ENCODE measurements at regions not wholly inside any gene's neighbourhood (a gene's known extent, or its start where the extent isn't known, plus 50 kb on each side); places are given as distances from the start of the nearest gene placed in this dataset.

GRCh38 chr1:157348538-157349480, 203.5 kb downstream of the FCRL5 start:
- ChIA-PET POLR2A (no interaction called here), CTCF (interaction anchor here (1.2 kb wide), 1 partner anchor 15 kb away, joined by 4 read pairs; no protein-coding TSS in a partner anchor)
- Mint-ChIP-seq H3K4me3 (no peak overlapping the region), H3K9me3 (peaks cover 50% of the 10 kb centered on the region), H3K27ac (no peak overlapping the region), H3K27me3 (ENCODE audit: low read depth) (peaks cover 31% of the 10 kb centered on the region), H3K36me3 (peaks cover 2% of the 10 kb centered on the region; the same call in 1 of the 2 replicates), H3K4me1 (no peaks in the 10 kb centered on the region)
- TF ChIP-seq, protein P1, sequence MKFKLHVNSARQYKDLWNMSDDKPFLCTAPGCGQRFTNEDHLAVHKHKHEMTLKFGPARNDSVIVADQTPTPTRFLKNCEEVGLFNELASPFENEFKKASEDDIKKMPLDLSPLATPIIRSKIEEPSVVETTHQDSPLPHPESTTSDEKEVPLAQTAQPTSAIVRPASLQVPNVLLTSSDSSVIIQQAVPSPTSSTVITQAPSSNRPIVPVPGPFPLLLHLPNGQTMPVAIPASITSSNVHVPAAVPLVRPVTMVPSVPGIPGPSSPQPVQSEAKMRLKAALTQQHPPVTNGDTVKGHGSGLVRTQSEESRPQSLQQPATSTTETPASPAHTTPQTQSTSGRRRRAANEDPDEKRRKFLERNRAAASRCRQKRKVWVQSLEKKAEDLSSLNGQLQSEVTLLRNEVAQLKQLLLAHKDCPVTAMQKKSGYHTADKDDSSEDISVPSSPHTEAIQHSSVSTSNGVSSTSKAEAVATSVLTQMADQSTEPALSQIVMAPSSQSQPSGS (CRISPR knock-in tag; IDR thresholded peaks at IDR 0.05; ENCODE audit: borderline replicate concordance, low read depth): no peak
- TF ChIP-seq STAT6 (CRISPR knock-in tag; conservative IDR thresholded peaks at IDR 0.05; ENCODE audit: low read depth) (no peak), AR (CRISPR knock-in tag; IDR thresholded peaks at IDR 0.05) (no peak), FOXJ3 (CRISPR knock-in tag; IDR thresholded peaks at IDR 0.05; ENCODE audit: borderline replicate concordance) (no peak), RORB (CRISPR knock-in tag; IDR thresholded peaks at IDR 0.05) (no peak), ZNF121 (CRISPR knock-in tag; IDR thresholded peaks at IDR 0.05) (no peak), CBFB (CRISPR knock-in tag; IDR thresholded peaks at IDR 0.05; ENCODE audit: low read depth) (no peak), TEAD4 (CRISPR knock-in tag; IDR thresholded peaks at IDR 0.05) (no peak), ZNF416 (CRISPR knock-in tag; IDR thresholded peaks at IDR 0.05) (no peak), IRF1 (CRISPR knock-in tag; IDR thresholded peaks at IDR 0.05) (no peak), ZBTB43 (CRISPR knock-in tag; IDR thresholded peaks at IDR 0.05) (no peak), TEAD1 (CRISPR knock-in tag; IDR thresholded peaks at IDR 0.05) (no peak), SOX15 (CRISPR knock-in tag; IDR thresholded peaks at IDR 0.05) (no peak), EMX1 (CRISPR knock-in tag; IDR thresholded peaks at IDR 0.05) (no peak), NFATC4 (CRISPR knock-in tag; IDR thresholded peaks at IDR 0.05) (no peak)
- TF ChIP-seq, protein P2, sequence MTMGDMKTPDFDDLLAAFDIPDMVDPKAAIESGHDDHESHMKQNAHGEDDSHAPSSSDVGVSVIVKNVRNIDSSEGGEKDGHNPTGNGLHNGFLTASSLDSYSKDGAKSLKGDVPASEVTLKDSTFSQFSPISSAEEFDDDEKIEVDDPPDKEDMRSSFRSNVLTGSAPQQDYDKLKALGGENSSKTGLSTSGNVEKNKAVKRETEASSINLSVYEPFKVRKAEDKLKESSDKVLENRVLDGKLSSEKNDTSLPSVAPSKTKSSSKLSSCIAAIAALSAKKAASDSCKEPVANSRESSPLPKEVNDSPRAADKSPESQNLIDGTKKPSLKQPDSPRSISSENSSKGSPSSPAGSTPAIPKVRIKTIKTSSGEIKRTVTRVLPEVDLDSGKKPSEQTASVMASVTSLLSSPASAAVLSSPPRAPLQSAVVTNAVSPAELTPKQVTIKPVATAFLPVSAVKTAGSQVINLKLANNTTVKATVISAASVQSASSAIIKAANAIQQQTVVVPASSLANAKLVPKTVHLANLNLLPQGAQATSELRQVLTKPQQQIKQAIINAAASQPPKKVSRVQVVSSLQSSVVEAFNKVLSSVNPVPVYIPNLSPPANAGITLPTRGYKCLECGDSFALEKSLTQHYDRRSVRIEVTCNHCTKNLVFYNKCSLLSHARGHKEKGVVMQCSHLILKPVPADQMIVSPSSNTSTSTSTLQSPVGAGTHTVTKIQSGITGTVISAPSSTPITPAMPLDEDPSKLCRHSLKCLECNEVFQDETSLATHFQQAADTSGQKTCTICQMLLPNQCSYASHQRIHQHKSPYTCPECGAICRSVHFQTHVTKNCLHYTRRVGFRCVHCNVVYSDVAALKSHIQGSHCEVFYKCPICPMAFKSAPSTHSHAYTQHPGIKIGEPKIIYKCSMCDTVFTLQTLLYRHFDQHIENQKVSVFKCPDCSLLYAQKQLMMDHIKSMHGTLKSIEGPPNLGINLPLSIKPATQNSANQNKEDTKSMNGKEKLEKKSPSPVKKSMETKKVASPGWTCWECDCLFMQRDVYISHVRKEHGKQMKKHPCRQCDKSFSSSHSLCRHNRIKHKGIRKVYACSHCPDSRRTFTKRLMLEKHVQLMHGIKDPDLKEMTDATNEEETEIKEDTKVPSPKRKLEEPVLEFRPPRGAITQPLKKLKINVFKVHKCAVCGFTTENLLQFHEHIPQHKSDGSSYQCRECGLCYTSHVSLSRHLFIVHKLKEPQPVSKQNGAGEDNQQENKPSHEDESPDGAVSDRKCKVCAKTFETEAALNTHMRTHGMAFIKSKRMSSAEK (CRISPR knock-in tag; IDR thresholded peaks at IDR 0.05; ENCODE audit: borderline replicate concordance): no peak
- TF ChIP-seq, protein P3, sequence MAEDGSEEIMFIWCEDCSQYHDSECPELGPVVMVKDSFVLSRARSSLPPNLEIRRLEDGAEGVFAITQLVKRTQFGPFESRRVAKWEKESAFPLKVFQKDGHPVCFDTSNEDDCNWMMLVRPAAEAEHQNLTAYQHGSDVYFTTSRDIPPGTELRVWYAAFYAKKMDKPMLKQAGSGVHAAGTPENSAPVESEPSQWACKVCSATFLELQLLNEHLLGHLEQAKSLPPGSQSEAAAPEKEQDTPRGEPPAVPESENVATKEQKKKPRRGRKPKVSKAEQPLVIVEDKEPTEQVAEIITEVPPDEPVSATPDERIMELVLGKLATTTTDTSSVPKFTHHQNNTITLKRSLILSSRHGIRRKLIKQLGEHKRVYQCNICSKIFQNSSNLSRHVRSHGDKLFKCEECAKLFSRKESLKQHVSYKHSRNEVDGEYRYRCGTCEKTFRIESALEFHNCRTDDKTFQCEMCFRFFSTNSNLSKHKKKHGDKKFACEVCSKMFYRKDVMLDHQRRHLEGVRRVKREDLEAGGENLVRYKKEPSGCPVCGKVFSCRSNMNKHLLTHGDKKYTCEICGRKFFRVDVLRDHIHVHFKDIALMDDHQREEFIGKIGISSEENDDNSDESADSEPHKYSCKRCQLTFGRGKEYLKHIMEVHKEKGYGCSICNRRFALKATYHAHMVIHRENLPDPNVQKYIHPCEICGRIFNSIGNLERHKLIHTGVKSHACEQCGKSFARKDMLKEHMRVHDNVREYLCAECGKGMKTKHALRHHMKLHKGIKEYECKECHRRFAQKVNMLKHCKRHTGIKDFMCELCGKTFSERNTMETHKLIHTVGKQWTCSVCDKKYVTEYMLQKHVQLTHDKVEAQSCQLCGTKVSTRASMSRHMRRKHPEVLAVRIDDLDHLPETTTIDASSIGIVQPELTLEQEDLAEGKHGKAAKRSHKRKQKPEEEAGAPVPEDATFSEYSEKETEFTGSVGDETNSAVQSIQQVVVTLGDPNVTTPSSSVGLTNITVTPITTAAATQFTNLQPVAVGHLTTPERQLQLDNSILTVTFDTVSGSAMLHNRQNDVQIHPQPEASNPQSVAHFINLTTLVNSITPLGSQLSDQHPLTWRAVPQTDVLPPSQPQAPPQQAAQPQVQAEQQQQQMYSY (CRISPR knock-in tag; IDR thresholded peaks at IDR 0.05): no peak
- TF ChIP-seq, protein P4, sequence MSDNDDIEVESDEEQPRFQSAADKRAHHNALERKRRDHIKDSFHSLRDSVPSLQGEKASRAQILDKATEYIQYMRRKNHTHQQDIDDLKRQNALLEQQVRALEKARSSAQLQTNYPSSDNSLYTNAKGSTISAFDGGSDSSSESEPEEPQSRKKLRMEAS (CRISPR knock-in tag; IDR thresholded peaks at IDR 0.05): no peak
- DNase-seq (ENCODE audit: low spot score) (no peak), ATAC-seq (no peak)

Measured in WTC11 (cell line).